WTC11 (cell line): ENCODE measurements at regions not wholly inside any gene's neighbourhood (a gene's known extent, or its start where the extent isn't known, plus 50 kb on each side); places are given as distances from the start of the nearest gene placed in this dataset.

Experiments used
- ATAC-seq: fragments of 200-7000 bp; cut with Tn5 transposase; 2 replicates; pipeline ENCODE4 v1.10.0; 2021; ENCODE audit warnings: mild to moderate bottlenecking, moderate library complexity
- CTCF ChIA-PET: fragments of 300-600 bp; sonication (Branson Sonifier 250); formaldehyde crosslinking; loops from one replicate; lab custom pipeline; 2021; ENCODE audit warnings: antibody characterized with exemption; lab: Charles Lee
- POLR2A ChIA-PET: fragments of 350-600 bp; sonication (Branson Sonifier 250); formaldehyde crosslinking; loops from one replicate; lab custom pipeline; 2021; ENCODE audit warnings: antibody characterized with exemption; lab: Charles Lee
- DNase-seq: peaks from one replicate; pipeline ENCODE4 v3.0.0; 2021; ENCODE audit warnings: low spot score
- H3K27ac Mint-ChIP-seq: 2 replicates; pipeline ENCODE4 v1.8.0; 2021; ENCODE audit warnings: mixed read lengths
- H3K27me3 Mint-ChIP-seq: 2 replicates; pipeline ENCODE4 v1.8.0; 2021; ENCODE audit warnings: low read depth, mild to moderate bottlenecking, moderate library complexity, mixed read lengths
- H3K36me3 Mint-ChIP-seq: 2 replicates; pipeline ENCODE4 v1.8.0; 2021; ENCODE audit warnings: mixed read lengths
- H3K4me1 Mint-ChIP-seq: 2 replicates; pipeline ENCODE4 v1.8.0; 2022; ENCODE audit warnings: mixed read lengths
- H3K4me3 Mint-ChIP-seq: 2 replicates; pipeline ENCODE4 v1.8.0; 2021; ENCODE audit warnings: mild to moderate bottlenecking, moderate library complexity, mixed read lengths
- H3K9me3 Mint-ChIP-seq: 2 replicates; pipeline ENCODE4 v1.8.0; 2021; ENCODE audit warnings: mixed read lengths
- ESRRA ChIP-seq: sonication (generic); formaldehyde crosslinking; IDR thresholded peaks from 2 replicates; pipeline ENCODE4 v1.8.1; 2022; ENCODE audit warnings: mild to moderate bottlenecking, missing genetic modification reagents, borderline replicate concordance
- FOXP1 ChIP-seq: sonication (generic); formaldehyde crosslinking; IDR thresholded peaks from 2 replicates; pipeline ENCODE4 v1.8.0; 2022; ENCODE audit warnings: missing genetic modification reagents, mild to moderate bottlenecking, moderate library complexity, borderline replicate concordance
- HMGA2 ChIP-seq: fragments of 250-450 bp; sonication (Bioruptor Pico); IDR thresholded peaks from 2 replicates; pipeline ENCODE4 v1.4.0; 2021; ENCODE audit warnings: mild to moderate bottlenecking, moderate library complexity
- IRF2 ChIP-seq: sonication (generic); formaldehyde crosslinking; IDR thresholded peaks from 2 replicates; pipeline ENCODE4 v1.8.0; 2022; ENCODE audit warnings: low read depth, missing genetic modification reagents, borderline replicate concordance
- NFATC4 ChIP-seq: fragments of 250-450 bp; sonication (Bioruptor Pico); IDR thresholded peaks from 2 replicates; pipeline ENCODE4 v1.9.0; 2021; ENCODE audit warnings: mild to moderate bottlenecking
- NR1H2 ChIP-seq: sonication (generic); formaldehyde crosslinking; IDR thresholded peaks from 2 replicates; pipeline ENCODE4 v1.9.0; 2021; ENCODE audit warnings: mild to moderate bottlenecking, moderate library complexity, missing genetic modification reagents
- SP1 ChIP-seq: sonication (generic); formaldehyde crosslinking; conservative IDR thresholded peaks from 2 replicates; pipeline ENCODE4 v1.8.1; 2022; ENCODE audit warnings: missing genetic modification reagents
- ZNF263 ChIP-seq: sonication (generic); formaldehyde crosslinking; IDR thresholded peaks from 2 replicates; pipeline ENCODE4 v1.8.1; 2022; ENCODE audit warnings: low read depth, mild to moderate bottlenecking, moderate library complexity, missing genetic modification reagents
- ZNF396 ChIP-seq: fragments of 250-450 bp; sonication (Bioruptor Pico); IDR thresholded peaks from 2 replicates; pipeline ENCODE4 v1.8.0; 2021; ENCODE audit warnings: mild to moderate bottlenecking, moderate library complexity, borderline replicate concordance
- ZNF416 ChIP-seq: fragments of 250-450 bp; sonication (Bioruptor Pico); IDR thresholded peaks from 2 replicates; pipeline ENCODE4 v1.9.0; 2021; ENCODE audit warnings: mild to moderate bottlenecking, inconsistent platforms
- TF ChIP-seq, protein P1 (sequence below): sonication (generic); formaldehyde crosslinking; IDR thresholded peaks from 2 replicates; pipeline ENCODE4 v1.8.0; 2022; ENCODE audit warnings: mild to moderate bottlenecking, missing genetic modification reagents
- TF ChIP-seq, protein P2 (sequence below): sonication (generic); formaldehyde crosslinking; IDR thresholded peaks from 2 replicates; pipeline ENCODE4 v1.8.1; 2022; ENCODE audit warnings: mild to moderate bottlenecking, missing genetic modification reagents, moderate library complexity, borderline replicate concordance
- TF ChIP-seq, protein P3 (sequence below): sonication (generic); formaldehyde crosslinking; IDR thresholded peaks from 2 replicates; pipeline ENCODE4 v1.8.0; 2023; ENCODE audit warnings: missing genetic modification reagents
- TF ChIP-seq, protein P4 (sequence below): fragments of 250-450 bp; sonication (Bioruptor Pico); IDR thresholded peaks from 2 replicates; pipeline ENCODE4 v1.9.0; 2021; ENCODE audit warnings: mild to moderate bottlenecking
- TF ChIP-seq, protein P5 (sequence below): fragments of 250-450 bp; sonication (Bioruptor Pico); conservative IDR thresholded peaks from 2 replicates; pipeline ENCODE4 v1.9.0; 2021; ENCODE audit warnings: mild to moderate bottlenecking
- TF ChIP-seq, protein P6 (sequence below): sonication (generic); formaldehyde crosslinking; IDR thresholded peaks from 2 replicates; pipeline ENCODE4 v1.8.1; 2022; ENCODE audit warnings: low read depth, missing genetic modification reagents, borderline replicate concordance
- TF ChIP-seq, protein P7 (sequence below): sonication (generic); formaldehyde crosslinking; IDR thresholded peaks from 2 replicates; pipeline ENCODE4 v1.8.0; 2023; ENCODE audit warnings: missing genetic modification reagents, mild to moderate bottlenecking, borderline replicate concordance

DNA sequence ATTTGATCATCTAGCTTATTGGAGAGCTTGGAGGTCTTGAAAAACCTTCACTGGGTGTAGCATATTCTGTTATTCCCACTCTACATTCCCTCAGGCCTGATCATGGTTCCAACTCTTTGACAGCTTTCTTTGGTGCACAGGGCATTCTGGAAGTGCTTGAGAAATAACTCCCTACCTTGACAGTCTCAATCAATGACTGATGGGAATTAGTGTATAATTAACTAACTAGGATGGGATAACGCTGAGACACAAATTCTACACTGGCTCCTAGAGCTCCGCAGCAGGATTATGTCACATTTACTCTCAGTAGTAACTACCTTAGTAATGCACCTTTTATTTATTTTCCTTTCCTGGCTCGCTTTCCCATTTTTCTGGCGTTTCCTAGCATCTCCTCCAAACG is 236.4 kb downstream of the MAP2K6 start:
- POLR2A ChIA-PET: no interaction called here
- H3K27ac Mint-ChIP-seq: no peak overlapping the region
- TF ChIP-seq, protein P1, sequence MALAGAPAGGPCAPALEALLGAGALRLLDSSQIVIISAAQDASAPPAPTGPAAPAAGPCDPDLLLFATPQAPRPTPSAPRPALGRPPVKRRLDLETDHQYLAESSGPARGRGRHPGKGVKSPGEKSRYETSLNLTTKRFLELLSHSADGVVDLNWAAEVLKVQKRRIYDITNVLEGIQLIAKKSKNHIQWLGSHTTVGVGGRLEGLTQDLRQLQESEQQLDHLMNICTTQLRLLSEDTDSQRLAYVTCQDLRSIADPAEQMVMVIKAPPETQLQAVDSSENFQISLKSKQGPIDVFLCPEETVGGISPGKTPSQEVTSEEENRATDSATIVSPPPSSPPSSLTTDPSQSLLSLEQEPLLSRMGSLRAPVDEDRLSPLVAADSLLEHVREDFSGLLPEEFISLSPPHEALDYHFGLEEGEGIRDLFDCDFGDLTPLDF (CRISPR knock-in tag): no peak
- no peak for TF ChIP-seq ZNF396
- TF ChIP-seq, all 79 proteins: peak for 0
- H3K4me1 Mint-ChIP-seq: peaks cover 7% of the 10 kb centered on the region
- DNase-seq (no peak), ATAC-seq (no peak)
- peaks cover 7% of the 10 kb centered on the region for H3K36me3 Mint-ChIP-seq
- peaks cover 33% of the 10 kb centered on the region for H3K9me3 Mint-ChIP-seq
- no peak overlapping the region for H3K4me3 Mint-ChIP-seq
- CTCF ChIA-PET: no interaction called here
- H3K27me3 Mint-ChIP-seq: no peaks in the 10 kb centered on the region; the same call in 1 of the 2 replicates

DNA sequence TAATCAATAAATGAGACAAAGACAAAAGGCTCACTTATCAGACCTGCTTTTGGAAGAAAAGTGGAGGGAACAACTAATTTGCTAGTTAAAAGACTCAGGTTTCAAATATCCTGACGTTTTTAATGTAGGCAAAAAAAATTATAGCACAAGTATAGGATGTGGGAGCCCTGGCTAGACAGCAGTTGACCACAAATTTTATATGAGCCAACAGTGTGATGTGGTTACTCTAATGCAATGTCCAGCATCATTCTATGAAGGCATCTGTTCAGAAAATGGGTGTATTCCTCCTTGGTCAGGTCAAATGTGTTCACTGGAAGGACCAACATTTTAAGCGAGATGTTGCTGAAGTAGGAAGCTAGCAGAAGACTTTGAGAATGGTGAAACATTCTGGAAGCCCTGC is 237.4 kb downstream of the MAP2K6 start:
- ChIA-PET CTCF (no interaction called here), POLR2A (no interaction called here)
- H3K9me3 Mint-ChIP-seq: peaks cover 34% of the 10 kb centered on the region
- no peak overlapping the region for H3K27ac Mint-ChIP-seq
- H3K27me3 Mint-ChIP-seq: no peaks in the 10 kb centered on the region; the same call in 1 of the 2 replicates
- peaks cover 8% of the 10 kb centered on the region for H3K36me3 Mint-ChIP-seq
- ATAC-seq (no peak), DNase-seq (no peak)
- H3K4me1 Mint-ChIP-seq: peaks cover 7% of the 10 kb centered on the region
- TF ChIP-seq, protein P2, sequence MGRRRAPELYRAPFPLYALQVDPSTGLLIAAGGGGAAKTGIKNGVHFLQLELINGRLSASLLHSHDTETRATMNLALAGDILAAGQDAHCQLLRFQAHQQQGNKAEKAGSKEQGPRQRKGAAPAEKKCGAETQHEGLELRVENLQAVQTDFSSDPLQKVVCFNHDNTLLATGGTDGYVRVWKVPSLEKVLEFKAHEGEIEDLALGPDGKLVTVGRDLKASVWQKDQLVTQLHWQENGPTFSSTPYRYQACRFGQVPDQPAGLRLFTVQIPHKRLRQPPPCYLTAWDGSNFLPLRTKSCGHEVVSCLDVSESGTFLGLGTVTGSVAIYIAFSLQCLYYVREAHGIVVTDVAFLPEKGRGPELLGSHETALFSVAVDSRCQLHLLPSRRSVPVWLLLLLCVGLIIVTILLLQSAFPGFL: no peak
- TF ChIP-seq ZNF263: no peak
- TF ChIP-seq SP1 (CRISPR knock-in tag): no peak
- TF ChIP-seq, protein P3, sequence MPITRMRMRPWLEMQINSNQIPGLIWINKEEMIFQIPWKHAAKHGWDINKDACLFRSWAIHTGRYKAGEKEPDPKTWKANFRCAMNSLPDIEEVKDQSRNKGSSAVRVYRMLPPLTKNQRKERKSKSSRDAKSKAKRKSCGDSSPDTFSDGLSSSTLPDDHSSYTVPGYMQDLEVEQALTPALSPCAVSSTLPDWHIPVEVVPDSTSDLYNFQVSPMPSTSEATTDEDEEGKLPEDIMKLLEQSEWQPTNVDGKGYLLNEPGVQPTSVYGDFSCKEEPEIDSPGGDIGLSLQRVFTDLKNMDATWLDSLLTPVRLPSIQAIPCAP (CRISPR knock-in tag): no peak
- TF ChIP-seq FOXP1 (CRISPR knock-in tag): no peak
- TF ChIP-seq ZNF416 (CRISPR knock-in tag): no peak
- TF ChIP-seq, protein P4, sequence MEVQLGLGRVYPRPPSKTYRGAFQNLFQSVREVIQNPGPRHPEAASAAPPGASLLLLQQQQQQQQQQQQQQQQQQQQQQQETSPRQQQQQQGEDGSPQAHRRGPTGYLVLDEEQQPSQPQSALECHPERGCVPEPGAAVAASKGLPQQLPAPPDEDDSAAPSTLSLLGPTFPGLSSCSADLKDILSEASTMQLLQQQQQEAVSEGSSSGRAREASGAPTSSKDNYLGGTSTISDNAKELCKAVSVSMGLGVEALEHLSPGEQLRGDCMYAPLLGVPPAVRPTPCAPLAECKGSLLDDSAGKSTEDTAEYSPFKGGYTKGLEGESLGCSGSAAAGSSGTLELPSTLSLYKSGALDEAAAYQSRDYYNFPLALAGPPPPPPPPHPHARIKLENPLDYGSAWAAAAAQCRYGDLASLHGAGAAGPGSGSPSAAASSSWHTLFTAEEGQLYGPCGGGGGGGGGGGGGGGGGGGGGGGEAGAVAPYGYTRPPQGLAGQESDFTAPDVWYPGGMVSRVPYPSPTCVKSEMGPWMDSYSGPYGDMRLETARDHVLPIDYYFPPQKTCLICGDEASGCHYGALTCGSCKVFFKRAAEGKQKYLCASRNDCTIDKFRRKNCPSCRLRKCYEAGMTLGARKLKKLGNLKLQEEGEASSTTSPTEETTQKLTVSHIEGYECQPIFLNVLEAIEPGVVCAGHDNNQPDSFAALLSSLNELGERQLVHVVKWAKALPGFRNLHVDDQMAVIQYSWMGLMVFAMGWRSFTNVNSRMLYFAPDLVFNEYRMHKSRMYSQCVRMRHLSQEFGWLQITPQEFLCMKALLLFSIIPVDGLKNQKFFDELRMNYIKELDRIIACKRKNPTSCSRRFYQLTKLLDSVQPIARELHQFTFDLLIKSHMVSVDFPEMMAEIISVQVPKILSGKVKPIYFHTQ (CRISPR knock-in tag): no peak
- TF ChIP-seq, protein P5, sequence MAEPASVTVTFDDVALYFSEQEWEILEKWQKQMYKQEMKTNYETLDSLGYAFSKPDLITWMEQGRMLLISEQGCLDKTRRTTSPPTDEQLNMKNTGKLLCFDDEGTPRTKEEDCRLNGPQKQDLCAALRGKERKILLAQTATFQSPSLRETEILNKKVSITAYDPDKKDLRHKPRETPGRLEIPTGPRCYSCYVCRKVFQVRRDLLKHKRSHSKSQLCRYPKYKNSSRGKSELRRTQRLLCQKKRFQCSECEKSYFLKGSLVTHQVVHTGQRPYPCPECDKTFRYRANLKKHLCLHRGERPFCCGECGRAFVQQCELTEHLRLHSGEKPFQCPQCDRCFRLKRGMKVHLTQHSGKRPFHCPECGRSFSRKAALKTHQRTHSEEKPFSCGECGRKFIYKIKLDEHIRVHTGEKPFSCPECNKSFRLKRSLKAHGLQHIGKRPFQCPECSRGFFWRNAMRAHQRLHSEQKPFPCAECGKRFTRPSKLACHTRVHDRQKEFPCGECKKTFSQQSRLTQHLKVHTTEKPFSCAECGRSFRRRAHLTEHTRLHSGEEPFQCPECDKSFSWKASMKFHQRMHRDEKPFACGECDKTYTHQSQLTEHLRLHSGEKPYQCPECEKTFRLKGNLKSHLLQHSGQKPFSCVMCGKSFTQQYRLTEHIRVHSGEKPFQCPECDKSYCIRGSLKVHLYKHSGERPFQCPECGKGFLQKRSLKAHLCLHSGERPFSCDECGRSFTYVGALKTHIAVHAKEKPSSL (CRISPR knock-in tag): no peak
- TF ChIP-seq, protein P6, sequence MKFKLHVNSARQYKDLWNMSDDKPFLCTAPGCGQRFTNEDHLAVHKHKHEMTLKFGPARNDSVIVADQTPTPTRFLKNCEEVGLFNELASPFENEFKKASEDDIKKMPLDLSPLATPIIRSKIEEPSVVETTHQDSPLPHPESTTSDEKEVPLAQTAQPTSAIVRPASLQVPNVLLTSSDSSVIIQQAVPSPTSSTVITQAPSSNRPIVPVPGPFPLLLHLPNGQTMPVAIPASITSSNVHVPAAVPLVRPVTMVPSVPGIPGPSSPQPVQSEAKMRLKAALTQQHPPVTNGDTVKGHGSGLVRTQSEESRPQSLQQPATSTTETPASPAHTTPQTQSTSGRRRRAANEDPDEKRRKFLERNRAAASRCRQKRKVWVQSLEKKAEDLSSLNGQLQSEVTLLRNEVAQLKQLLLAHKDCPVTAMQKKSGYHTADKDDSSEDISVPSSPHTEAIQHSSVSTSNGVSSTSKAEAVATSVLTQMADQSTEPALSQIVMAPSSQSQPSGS (CRISPR knock-in tag): no peak
- TF ChIP-seq ZNF396: no peak
- TF ChIP-seq IRF2 (CRISPR knock-in tag): no peak
- no peak for TF ChIP-seq NR1H2 (CRISPR knock-in tag)
- no peak for TF ChIP-seq HMGA2 (CRISPR knock-in tag)
- no peak for TF ChIP-seq NFATC4
- TF ChIP-seq, protein P7, sequence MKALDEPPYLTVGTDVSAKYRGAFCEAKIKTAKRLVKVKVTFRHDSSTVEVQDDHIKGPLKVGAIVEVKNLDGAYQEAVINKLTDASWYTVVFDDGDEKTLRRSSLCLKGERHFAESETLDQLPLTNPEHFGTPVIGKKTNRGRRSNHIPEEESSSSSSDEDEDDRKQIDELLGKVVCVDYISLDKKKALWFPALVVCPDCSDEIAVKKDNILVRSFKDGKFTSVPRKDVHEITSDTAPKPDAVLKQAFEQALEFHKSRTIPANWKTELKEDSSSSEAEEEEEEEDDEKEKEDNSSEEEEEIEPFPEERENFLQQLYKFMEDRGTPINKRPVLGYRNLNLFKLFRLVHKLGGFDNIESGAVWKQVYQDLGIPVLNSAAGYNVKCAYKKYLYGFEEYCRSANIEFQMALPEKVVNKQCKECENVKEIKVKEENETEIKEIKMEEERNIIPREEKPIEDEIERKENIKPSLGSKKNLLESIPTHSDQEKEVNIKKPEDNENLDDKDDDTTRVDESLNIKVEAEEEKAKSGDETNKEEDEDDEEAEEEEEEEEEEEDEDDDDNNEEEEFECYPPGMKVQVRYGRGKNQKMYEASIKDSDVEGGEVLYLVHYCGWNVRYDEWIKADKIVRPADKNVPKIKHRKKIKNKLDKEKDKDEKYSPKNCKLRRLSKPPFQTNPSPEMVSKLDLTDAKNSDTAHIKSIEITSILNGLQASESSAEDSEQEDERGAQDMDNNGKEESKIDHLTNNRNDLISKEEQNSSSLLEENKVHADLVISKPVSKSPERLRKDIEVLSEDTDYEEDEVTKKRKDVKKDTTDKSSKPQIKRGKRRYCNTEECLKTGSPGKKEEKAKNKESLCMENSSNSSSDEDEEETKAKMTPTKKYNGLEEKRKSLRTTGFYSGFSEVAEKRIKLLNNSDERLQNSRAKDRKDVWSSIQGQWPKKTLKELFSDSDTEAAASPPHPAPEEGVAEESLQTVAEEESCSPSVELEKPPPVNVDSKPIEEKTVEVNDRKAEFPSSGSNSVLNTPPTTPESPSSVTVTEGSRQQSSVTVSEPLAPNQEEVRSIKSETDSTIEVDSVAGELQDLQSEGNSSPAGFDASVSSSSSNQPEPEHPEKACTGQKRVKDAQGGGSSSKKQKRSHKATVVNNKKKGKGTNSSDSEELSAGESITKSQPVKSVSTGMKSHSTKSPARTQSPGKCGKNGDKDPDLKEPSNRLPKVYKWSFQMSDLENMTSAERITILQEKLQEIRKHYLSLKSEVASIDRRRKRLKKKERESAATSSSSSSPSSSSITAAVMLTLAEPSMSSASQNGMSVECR (CRISPR knock-in tag): no peak
- TF ChIP-seq ESRRA (CRISPR knock-in tag): no peak
- H3K4me3 Mint-ChIP-seq: no peak overlapping the region
